Tibial nerve (tissue), 4 donors: ENCODE measurements at regions not wholly inside any gene's neighbourhood (a gene's known extent, or its start where the extent isn't known, plus 50 kb on each side); places are given as distances from the start of the nearest gene placed in this dataset.

Source experiments
- DNase-seq, 2 donors: peaks; one replicate each; pipeline ENCODE4 v3.0.0-alpha.2; 2019; ENCODE audit warnings: low spot score in 2 of 2
- H3K27ac ChIP-seq, 4 donors: fragments of 200-600 bp; sonication (generic) in 3 of 4; one replicate each; pipeline ENCODE4 v1.5.1; 2017 to 2019; ENCODE audit warnings: mild to moderate bottlenecking in 1 of 4
- H3K27me3 ChIP-seq, 2 donors: fragments of 200-600 bp; sonication (generic) in 1 of 2; one replicate each; pipeline versions ENCODE4 v1.5.1 to v1.6.0; 2017 to 2019
- H3K36me3 ChIP-seq, 3 donors: fragments of 200-600 bp; sonication (generic); one replicate each; pipeline ENCODE4 v1.5.1; 2018 to 2019
- H3K4me1 ChIP-seq, 4 donors: fragments of 200-600 bp; sonication (generic) in 3 of 4; one replicate each; pipeline ENCODE4 v1.5.1; 2017 to 2019
- H3K4me3 ChIP-seq, 4 donors: fragments of 200-600 bp; sonication (generic) in 3 of 4; one replicate each; pipeline ENCODE4 v1.5.1; 2017 to 2019; ENCODE audit warnings: mild to moderate bottlenecking in 1 of 4, moderate library complexity in 1 of 4
- H3K9me3 ChIP-seq, 4 donors: fragments of 200-600 bp; sonication (generic) in 3 of 4; one replicate each; pipeline ENCODE4 v1.5.1; 2017 to 2019
- CTCF ChIP-seq, 5 experiments: fragments of 200-600 bp in 3 of 5; fragments of 450-650 bp in 2 of 5; sonication (generic) in 3 of 5; IDR thresholded peaks; one replicate each; pipeline ENCODE4 v1.5.1; 2016 to 2019; ENCODE audit warnings: antibody characterized with exemption in 5 of 5, mild to moderate bottlenecking in 3 of 5, moderate library complexity in 2 of 5
- EP300 ChIP-seq, 2 donors: sonication (generic); formaldehyde crosslinking; IDR thresholded peaks; one replicate each; pipeline ENCODE4 v1.6.1; 2017; ENCODE audit warnings: antibody characterized with exemption in 2 of 2, mild to moderate bottlenecking in 1 of 2
- POLR2A ChIP-seq, 2 donors: fragments of 450-650 bp; IDR thresholded peaks; one replicate each; pipeline ENCODE4 v1.6.1; 2017; ENCODE audit warnings: antibody characterized with exemption in 2 of 2, mild to moderate bottlenecking in 2 of 2, moderate library complexity in 2 of 2
- WGBS, 2 donors: methylation state at CpG; one replicate each; pipeline ENCODE4 v1.1.5; 2018; 5-methylcytosine and 5-hydroxymethylcytosine counted together

GRCh38 chr4:137934911-137935310, 307.2 kb downstream of the SLC7A11 start:
- TF ChIP-seq EP300 (IDR thresholded peaks at IDR 0.05) (no peak), POLR2A (IDR thresholded peaks at IDR 0.05) (no peak), CTCF (IDR thresholded peaks at IDR 0.05) (no peak)
- Histone ChIP-seq H3K4me3 (no peak overlapping the region), H3K36me3 (no peaks in the 10 kb centered on the region), H3K27me3 (no peaks in the 10 kb centered on the region), H3K4me1 (no peaks in the 10 kb centered on the region), H3K9me3 (peaks cover 0 to 12% (median 2%) of the 10 kb centered on the region in 4 donors), H3K27ac (no peak overlapping the region)
- no peak for DNase-seq
- WGBS, 2 donors, result 52 to 70% methylated on average over 1 of the region's 1 CpG

- WGBS, 2 donors, result 61 to 81% methylated on average over 2 of the region's 2 CpGs
- no peak for DNase-seq
- Histone ChIP-seq H3K9me3 (peaks cover 0 to 4% (median 0%) of the 10 kb centered on the region in 4 donors), H3K4me3 (no peak overlapping the region), H3K27me3 (no peaks in the 10 kb centered on the region), H3K27ac (no peak overlapping the region), H3K36me3 (no peaks in the 10 kb centered on the region), H3K4me1 (no peaks in the 10 kb centered on the region)
- TF ChIP-seq EP300 (IDR thresholded peaks at IDR 0.05) (no peak), CTCF (IDR thresholded peaks at IDR 0.05) (no peak), POLR2A (IDR thresholded peaks at IDR 0.05) (no peak)
Measured at GRCh38 chr4:137934046-137934445, 308.1 kb downstream of the SLC7A11 start.

DNA sequence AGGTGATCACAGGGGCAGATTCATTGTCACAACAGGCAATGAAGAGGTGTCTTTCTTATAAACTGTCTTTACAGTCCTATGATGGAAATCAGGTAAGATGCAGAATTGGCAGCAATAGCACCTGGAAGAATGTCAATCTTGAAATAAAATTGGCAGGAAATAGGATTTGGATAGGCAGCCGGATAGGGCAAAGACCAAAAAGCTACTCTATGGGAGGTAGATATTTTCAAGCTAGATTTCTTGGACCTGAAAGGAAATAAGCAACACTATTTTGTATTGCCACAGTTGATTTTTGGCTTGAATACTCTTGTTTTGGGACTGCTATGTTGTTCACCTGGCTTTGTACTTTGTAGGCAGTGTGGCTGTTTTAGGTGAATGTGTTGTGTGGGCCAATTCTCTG, 314.2 kb downstream of the SLC7A11 start:
- Histone ChIP-seq H3K27ac (no peak overlapping the region), H3K4me1 (no peaks in the 10 kb centered on the region), H3K36me3 (no peaks in the 10 kb centered on the region), H3K27me3 (no peaks in the 10 kb centered on the region), H3K4me3 (no peak overlapping the region), H3K9me3 (no peaks in the 10 kb centered on the region)
- TF ChIP-seq POLR2A (IDR thresholded peaks at IDR 0.05) (no peak), EP300 (IDR thresholded peaks at IDR 0.05) (no peak), CTCF (IDR thresholded peaks at IDR 0.05) (no peak)
- DNase-seq, result no peak
- WGBS, 2 donors, result 85 to 97% methylated on average over 1 of the region's 1 CpG

DNA sequence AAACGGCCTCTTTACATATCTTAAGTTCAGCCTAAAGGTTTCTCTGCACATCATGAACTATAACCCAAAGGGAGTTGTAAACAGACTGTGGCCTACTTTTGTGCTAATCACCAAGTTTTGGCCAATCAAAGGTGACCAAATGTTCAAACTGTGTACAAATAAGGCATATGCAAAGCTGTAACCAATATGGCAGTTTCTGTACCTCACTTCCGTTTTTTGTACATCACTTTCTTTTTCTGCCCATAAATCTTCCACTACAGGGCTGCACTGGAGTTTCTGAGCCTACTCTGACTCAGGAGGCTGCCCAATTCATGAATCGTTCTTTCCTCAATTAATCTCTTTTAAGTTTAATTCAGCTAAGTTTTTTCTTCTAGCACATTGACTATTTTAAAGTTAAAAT, 318.7 kb downstream of the SLC7A11 start:
- 87 to 89% methylated on average over 3 of the region's 3 CpGs for WGBS, 2 donors
- DNase-seq, result no peak
- Histone ChIP-seq H3K27ac (no peak overlapping the region), H3K27me3 (no peaks in the 10 kb centered on the region), H3K9me3 (no peaks in the 10 kb centered on the region), H3K4me3 (no peak overlapping the region), H3K4me1 (no peaks in the 10 kb centered on the region), H3K36me3 (no peaks in the 10 kb centered on the region)
- TF ChIP-seq POLR2A (IDR thresholded peaks at IDR 0.05) (no peak), EP300 (IDR thresholded peaks at IDR 0.05) (no peak), CTCF (IDR thresholded peaks at IDR 0.05) (no peak)

GRCh38 chr4:137922721-137923120, 319.4 kb downstream of the SLC7A11 start:
- Histone ChIP-seq H3K9me3 (no peaks in the 10 kb centered on the region), H3K4me3 (no peak overlapping the region), H3K27ac (no peak overlapping the region), H3K4me1 (no peaks in the 10 kb centered on the region), H3K27me3 (no peaks in the 10 kb centered on the region), H3K36me3 (no peaks in the 10 kb centered on the region)
- TF ChIP-seq EP300 (IDR thresholded peaks at IDR 0.05) (no peak), POLR2A (IDR thresholded peaks at IDR 0.05) (no peak), CTCF (IDR thresholded peaks at IDR 0.05) (no peak)
- 94 to 95% methylated on average over 3 of the region's 3 CpGs for WGBS, 2 donors
- no peak for DNase-seq
